ENCODE measurements at regions not wholly inside any gene's neighbourhood (a gene's known extent, or its start where the extent isn't known, plus 50 kb on each side); places are given as distances from the start of the nearest gene placed in this dataset.
"Not testable (repeated sequence)": the region's sequence is repeated elsewhere in the genome, so short reads cannot be mapped to it uniquely, and the experiment has no call there.

DNA sequence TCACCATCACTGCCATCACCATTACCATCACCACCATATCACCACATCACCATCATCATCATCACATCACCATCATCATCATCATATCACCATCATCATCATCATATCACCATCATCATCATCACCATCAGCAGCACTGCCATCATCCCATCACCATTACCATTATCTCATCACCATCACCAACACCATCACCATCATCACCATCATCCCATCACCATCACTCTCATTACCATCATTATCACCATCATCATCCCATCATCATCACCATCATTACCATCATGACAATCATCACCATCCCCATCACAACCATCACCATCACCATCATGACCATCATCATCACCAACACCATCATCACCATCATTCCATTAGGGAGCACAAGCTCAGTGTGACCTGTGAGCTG, 318.0 kb downstream of the ADGRD1 start:
- no peaks in the 10 kb centered on the region for H3K27me3 ChIP-seq (ENCODE audit: insufficient read depth, low read depth, low read length)
- no peak for TF ChIP-seq POLR2AphosphoS5 (IDR thresholded peaks at IDR 0.05)
- no peak for TF ChIP-seq RAD21 (conservative IDR thresholded peaks at IDR 0.05)
- TF ChIP-seq, protein P1, sequence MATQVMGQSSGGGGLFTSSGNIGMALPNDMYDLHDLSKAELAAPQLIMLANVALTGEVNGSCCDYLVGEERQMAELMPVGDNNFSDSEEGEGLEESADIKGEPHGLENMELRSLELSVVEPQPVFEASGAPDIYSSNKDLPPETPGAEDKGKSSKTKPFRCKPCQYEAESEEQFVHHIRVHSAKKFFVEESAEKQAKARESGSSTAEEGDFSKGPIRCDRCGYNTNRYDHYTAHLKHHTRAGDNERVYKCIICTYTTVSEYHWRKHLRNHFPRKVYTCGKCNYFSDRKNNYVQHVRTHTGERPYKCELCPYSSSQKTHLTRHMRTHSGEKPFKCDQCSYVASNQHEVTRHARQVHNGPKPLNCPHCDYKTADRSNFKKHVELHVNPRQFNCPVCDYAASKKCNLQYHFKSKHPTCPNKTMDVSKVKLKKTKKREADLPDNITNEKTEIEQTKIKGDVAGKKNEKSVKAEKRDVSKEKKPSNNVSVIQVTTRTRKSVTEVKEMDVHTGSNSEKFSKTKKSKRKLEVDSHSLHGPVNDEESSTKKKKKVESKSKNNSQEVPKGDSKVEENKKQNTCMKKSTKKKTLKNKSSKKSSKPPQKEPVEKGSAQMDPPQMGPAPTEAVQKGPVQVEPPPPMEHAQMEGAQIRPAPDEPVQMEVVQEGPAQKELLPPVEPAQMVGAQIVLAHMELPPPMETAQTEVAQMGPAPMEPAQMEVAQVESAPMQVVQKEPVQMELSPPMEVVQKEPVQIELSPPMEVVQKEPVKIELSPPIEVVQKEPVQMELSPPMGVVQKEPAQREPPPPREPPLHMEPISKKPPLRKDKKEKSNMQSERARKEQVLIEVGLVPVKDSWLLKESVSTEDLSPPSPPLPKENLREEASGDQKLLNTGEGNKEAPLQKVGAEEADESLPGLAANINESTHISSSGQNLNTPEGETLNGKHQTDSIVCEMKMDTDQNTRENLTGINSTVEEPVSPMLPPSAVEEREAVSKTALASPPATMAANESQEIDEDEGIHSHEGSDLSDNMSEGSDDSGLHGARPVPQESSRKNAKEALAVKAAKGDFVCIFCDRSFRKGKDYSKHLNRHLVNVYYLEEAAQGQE (IDR thresholded peaks at IDR 0.05; ENCODE audit: borderline replicate concordance), result no peak
- no peak overlapping the region for H3K27ac ChIP-seq (ENCODE audit: low read length)

DNA sequence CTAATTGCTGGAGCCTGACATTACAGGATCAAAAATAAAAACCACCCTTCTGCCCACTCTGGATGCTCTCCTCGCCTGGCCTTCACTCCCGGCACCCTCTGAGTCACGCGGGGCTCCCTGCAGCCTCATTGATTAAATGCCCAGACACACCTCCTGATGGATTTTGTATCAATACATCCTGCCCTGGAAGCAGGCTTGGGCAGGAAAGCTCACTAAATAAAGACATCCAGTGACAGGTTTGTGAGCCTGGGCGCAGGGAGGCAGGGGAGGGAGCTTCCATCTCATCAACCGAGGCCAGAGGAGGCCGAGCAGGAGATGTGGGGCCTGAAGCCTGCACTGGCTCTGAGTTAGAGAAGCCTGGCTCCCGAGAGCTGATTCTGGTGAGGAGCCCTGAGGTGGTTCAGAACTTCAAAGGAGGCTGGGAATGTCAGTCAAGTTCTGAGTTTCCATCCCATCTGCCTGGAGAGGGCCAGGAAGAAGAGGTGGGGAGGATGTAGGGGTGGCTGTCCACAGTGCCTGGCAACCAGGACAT, 318.6 kb downstream of the ADGRD1 start:
- not testable (repeated sequence) for H3K79me2 ChIP-seq (replicated peaks; ENCODE audit: insufficient read depth, low read length); H3K4me2 ChIP-seq (ENCODE audit: low read length); H3K4me3 ChIP-seq (ENCODE audit: low read length); H3K9me2 ChIP-seq (ENCODE audit: insufficient read depth, low read length); H3K9me3 ChIP-seq (ENCODE audit: low read length); H3K27me3 ChIP-seq (ENCODE audit: insufficient read depth, low read depth, low read length); H3K36me3 ChIP-seq (ENCODE audit: insufficient read depth, low read length); H3K9ac ChIP-seq (ENCODE audit: low read length); H3F3A ChIP-seq (ENCODE audit: insufficient read depth, low read length, poor library complexity, severe bottlenecking); H3K27ac ChIP-seq (ENCODE audit: low read length); H2AFZ ChIP-seq (ENCODE audit: low read depth, low read length); H4K20me1 ChIP-seq (ENCODE audit: insufficient read depth)

More for the DNA sequence above, 318.0 kb downstream of the ADGRD1 start:
- Histone ChIP-seq H3K9me3 (ENCODE audit: low read length) (no peaks in the 10 kb centered on the region), H3K4me3 (ENCODE audit: low read length) (no peak overlapping the region), H3K9me2 (ENCODE audit: insufficient read depth, low read length) (no peaks in the 10 kb centered on the region), H3K9ac (ENCODE audit: low read length) (no peak overlapping the region), H3K36me3 (ENCODE audit: insufficient read depth, low read length) (no peaks in the 10 kb centered on the region), H4K20me1 (ENCODE audit: insufficient read depth) (no peaks in the 10 kb centered on the region), H3K4me2 (ENCODE audit: low read length) (no peak overlapping the region), H3K79me2 (replicated peaks; ENCODE audit: insufficient read depth, low read length) (no peaks in the 10 kb centered on the region), H3F3A (ENCODE audit: insufficient read depth, low read length, poor library complexity, severe bottlenecking) (no peaks in the 10 kb centered on the region), H2AFZ (ENCODE audit: low read depth, low read length) (no peak overlapping the region)

DNA sequence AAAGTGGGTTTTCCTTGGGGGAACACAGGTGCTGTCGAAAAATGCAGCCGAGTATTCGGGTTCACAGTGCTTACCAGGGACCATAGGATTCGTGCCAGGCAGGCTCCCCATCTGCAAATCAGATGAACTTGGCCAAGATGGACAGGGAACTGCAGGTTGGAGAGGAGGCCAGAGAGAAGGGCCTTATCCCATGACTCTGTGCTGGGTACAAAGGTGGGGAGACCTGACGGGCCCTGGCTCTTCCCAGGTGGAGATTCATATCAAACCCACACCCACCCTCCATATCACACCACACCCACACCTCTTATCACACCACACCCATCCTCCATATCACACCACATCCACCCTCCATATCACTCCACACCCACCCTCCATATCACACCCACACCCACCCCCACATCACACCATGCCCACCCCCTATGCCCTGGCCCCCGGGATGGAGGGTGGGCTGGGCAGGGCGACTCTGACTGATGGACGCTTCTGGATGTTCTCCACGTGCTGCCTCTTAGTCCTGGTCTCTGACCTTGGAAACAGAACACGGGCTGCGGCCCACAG, 319.7 kb downstream of the ADGRD1 start:
- no peaks in the 10 kb centered on the region for H3K9me2 ChIP-seq (ENCODE audit: insufficient read depth, low read length)
- H2AFZ ChIP-seq (ENCODE audit: low read depth, low read length), result no peak overlapping the region
- no peak overlapping the region for H3K4me2 ChIP-seq (ENCODE audit: low read length)
- no peak overlapping the region for H3K27ac ChIP-seq (ENCODE audit: low read length)
- H4K20me1 ChIP-seq (ENCODE audit: insufficient read depth), result no peaks in the 10 kb centered on the region
- no peaks in the 10 kb centered on the region for H3K27me3 ChIP-seq (ENCODE audit: insufficient read depth, low read depth, low read length)
- no peaks in the 10 kb centered on the region for H3F3A ChIP-seq (ENCODE audit: insufficient read depth, low read length, poor library complexity, severe bottlenecking)
- no peak overlapping the region for H3K9ac ChIP-seq (ENCODE audit: low read length)
- no peak overlapping the region for H3K4me3 ChIP-seq (ENCODE audit: low read length)
- no peaks in the 10 kb centered on the region for H3K79me2 ChIP-seq (replicated peaks; ENCODE audit: insufficient read depth, low read length)
- no peaks in the 10 kb centered on the region for H3K9me3 ChIP-seq (ENCODE audit: low read length)
- TF ChIP-seq MXI1 (conservative IDR thresholded peaks at IDR 0.05; ENCODE audit: poor library complexity, severe bottlenecking), result no peak
- no peak for TF ChIP-seq TAF1 (IDR thresholded peaks at IDR 0.05; ENCODE audit: low read depth)
- TF ChIP-seq RAD21 (conservative IDR thresholded peaks at IDR 0.05), result no peak
- TF ChIP-seq, protein P1 (IDR thresholded peaks at IDR 0.05; ENCODE audit: borderline replicate concordance), result no peak
- no peak for TF ChIP-seq EP300 (conservative IDR thresholded peaks at IDR 0.05; ENCODE audit: poor library complexity, severe bottlenecking)
- TF ChIP-seq EZH2 (IDR thresholded peaks at IDR 0.05; ENCODE audit: borderline replicate concordance, insufficient read depth, low read length, poor library complexity, severe bottlenecking), result no peak
- TF ChIP-seq SMC3 (conservative IDR thresholded peaks at IDR 0.05; ENCODE audit: poor library complexity), result no peak
- TF ChIP-seq, protein P2, sequence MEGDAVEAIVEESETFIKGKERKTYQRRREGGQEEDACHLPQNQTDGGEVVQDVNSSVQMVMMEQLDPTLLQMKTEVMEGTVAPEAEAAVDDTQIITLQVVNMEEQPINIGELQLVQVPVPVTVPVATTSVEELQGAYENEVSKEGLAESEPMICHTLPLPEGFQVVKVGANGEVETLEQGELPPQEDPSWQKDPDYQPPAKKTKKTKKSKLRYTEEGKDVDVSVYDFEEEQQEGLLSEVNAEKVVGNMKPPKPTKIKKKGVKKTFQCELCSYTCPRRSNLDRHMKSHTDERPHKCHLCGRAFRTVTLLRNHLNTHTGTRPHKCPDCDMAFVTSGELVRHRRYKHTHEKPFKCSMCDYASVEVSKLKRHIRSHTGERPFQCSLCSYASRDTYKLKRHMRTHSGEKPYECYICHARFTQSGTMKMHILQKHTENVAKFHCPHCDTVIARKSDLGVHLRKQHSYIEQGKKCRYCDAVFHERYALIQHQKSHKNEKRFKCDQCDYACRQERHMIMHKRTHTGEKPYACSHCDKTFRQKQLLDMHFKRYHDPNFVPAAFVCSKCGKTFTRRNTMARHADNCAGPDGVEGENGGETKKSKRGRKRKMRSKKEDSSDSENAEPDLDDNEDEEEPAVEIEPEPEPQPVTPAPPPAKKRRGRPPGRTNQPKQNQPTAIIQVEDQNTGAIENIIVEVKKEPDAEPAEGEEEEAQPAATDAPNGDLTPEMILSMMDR (IDR thresholded peaks at IDR 0.05; ENCODE audit: poor library complexity, severe bottlenecking), result no peak
- H3K36me3 ChIP-seq (ENCODE audit: insufficient read depth, low read length), result no peaks in the 10 kb centered on the region

Data from neural cell (in vitro differentiated cells).